Parathyroid adenoma (tissue), 2 donors: ENCODE measurements at regions not wholly inside any gene's neighbourhood (a gene's known extent, or its start where the extent isn't known, plus 50 kb on each side); places are given as distances from the start of the nearest gene placed in this dataset.

Source experiments
- H2AFZ ChIP-seq: fragments of 300-600 bp; sonication (generic); one replicate; pipeline ENCODE4 v1.7.0; 2017; ENCODE audit warnings: antibody characterized with exemption, mild to moderate bottlenecking
- H3K27ac ChIP-seq: fragments of 300-600 bp; sonication (generic); one replicate; pipeline ENCODE4 v1.7.0; 2017
- H3K27me3 ChIP-seq: fragments of 300-600 bp; sonication (generic); one replicate; pipeline ENCODE4 v1.7.0; 2017; ENCODE audit warnings: low read length; ENCODE audit not compliant: control insufficient read depth, insufficient read depth
- H3K36me3 ChIP-seq: fragments of 300-600 bp; sonication (generic); one replicate; pipeline ENCODE4 v1.7.0; 2017; ENCODE audit warnings: low read length; ENCODE audit not compliant: control insufficient read depth, insufficient read depth
- H3K4me1 ChIP-seq: fragments of 300-600 bp; sonication (generic); one replicate; pipeline ENCODE4 v1.7.0; 2017; ENCODE audit warnings: control low read depth
- H3K4me2 ChIP-seq: fragments of 300-600 bp; sonication (generic); one replicate; pipeline ENCODE4 v1.7.0; 2017; ENCODE audit warnings: low read length
- H3K4me3 ChIP-seq: fragments of 300-600 bp; sonication (generic); one replicate; pipeline ENCODE4 v1.7.0; 2017; ENCODE audit warnings: low read depth, low read length
- H3K79me2 ChIP-seq: fragments of 300-600 bp; sonication (generic); one replicate; pipeline ENCODE4 v1.7.0; 2017; ENCODE audit warnings: control low read depth
- H3K9ac ChIP-seq: fragments of 300-600 bp; sonication (generic); one replicate; pipeline ENCODE4 v1.7.0; 2017; ENCODE audit warnings: mild to moderate bottlenecking
- H3K9me3 ChIP-seq: fragments of 300-600 bp; sonication (generic); one replicate; pipeline ENCODE4 v1.7.0; 2017; ENCODE audit warnings: low read length; ENCODE audit not compliant: control insufficient read depth
- TF ChIP-seq, protein P1 (sequence below): fragments of 300-600 bp; sonication (generic); IDR thresholded peaks from one replicate; pipeline ENCODE4 v1.7.0; 2017; ENCODE audit warnings: antibody characterized with exemption, mild to moderate bottlenecking
- donor health status: primary hyperparathyroidism.

DNA sequence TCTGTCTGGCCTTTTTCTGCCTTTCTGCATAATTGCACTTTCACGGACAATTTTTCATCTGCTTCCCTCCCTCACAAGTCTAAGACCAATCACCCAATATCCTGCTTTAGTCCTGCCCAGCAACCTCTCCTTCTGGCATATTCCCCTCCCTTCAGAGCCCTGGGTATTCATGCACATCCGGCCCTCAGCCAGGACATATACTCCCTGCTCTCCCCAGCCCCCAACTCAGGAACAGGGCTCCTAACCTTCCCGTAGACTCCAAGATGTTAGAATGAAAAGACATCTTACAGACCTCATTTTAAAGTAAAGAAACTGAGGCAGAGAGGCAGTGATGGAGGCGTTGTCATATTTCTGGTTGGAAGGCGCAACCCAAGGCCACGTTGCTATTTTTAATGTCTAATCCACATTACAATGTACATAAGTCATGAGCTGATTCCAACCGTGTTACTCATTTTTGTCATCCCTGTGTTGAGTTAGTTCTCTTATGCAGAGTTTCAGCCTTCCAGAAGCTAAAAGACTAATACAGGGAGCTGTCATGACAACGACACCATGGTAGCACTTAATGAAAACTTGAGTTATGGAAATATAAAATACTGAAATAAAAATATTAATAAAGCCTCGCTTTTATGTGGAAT lies 209.2 kb downstream of the TSHZ3 start:
- no peaks in the 10 kb centered on the region for H3K79me2 ChIP-seq
- H3K9me3 ChIP-seq: no peaks in the 10 kb centered on the region
- H3K36me3 ChIP-seq: no peaks in the 10 kb centered on the region
- no peaks in the 10 kb centered on the region for H3K27me3 ChIP-seq
- no peaks in the 10 kb centered on the region for H3K4me1 ChIP-seq
- H2AFZ ChIP-seq: no peak overlapping the region
- no peak overlapping the region for H3K27ac ChIP-seq
- no peak overlapping the region for H3K4me3 ChIP-seq
- TF ChIP-seq, protein P1, sequence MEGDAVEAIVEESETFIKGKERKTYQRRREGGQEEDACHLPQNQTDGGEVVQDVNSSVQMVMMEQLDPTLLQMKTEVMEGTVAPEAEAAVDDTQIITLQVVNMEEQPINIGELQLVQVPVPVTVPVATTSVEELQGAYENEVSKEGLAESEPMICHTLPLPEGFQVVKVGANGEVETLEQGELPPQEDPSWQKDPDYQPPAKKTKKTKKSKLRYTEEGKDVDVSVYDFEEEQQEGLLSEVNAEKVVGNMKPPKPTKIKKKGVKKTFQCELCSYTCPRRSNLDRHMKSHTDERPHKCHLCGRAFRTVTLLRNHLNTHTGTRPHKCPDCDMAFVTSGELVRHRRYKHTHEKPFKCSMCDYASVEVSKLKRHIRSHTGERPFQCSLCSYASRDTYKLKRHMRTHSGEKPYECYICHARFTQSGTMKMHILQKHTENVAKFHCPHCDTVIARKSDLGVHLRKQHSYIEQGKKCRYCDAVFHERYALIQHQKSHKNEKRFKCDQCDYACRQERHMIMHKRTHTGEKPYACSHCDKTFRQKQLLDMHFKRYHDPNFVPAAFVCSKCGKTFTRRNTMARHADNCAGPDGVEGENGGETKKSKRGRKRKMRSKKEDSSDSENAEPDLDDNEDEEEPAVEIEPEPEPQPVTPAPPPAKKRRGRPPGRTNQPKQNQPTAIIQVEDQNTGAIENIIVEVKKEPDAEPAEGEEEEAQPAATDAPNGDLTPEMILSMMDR: no peak
- H3K4me2 ChIP-seq: no peak overlapping the region
- no peak overlapping the region for H3K9ac ChIP-seq

DNA sequence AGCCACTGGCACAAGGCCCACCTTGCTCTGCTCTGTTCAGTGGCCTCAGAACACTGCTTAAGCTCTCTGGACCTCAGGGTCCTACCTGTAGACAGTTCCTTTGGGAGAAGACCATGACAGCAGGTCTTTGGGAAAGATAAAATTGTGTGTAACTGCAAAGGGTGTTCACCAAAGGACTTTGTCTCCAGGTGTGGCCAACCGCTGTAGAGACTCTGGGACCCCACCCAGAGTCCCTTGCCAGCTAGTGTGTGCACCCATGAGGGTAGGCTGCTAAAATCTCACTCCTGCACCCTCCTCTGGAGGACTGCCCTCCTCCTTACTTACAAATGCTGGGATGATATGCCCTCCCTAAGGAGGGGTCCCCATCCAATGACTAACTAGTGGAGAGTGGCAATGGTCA lies 211.2 kb downstream of the TSHZ3 start:
- no peaks in the 10 kb centered on the region for H3K36me3 ChIP-seq
- TF ChIP-seq, protein P1: no peak
- no peaks in the 10 kb centered on the region for H3K79me2 ChIP-seq
- H3K27ac ChIP-seq: no peak overlapping the region
- no peak overlapping the region for H3K9ac ChIP-seq
- H3K4me1 ChIP-seq: no peaks in the 10 kb centered on the region
- H2AFZ ChIP-seq: no peak overlapping the region
- H3K4me2 ChIP-seq: no peak overlapping the region
- H3K27me3 ChIP-seq: no peaks in the 10 kb centered on the region
- H3K9me3 ChIP-seq: no peaks in the 10 kb centered on the region
- no peak overlapping the region for H3K4me3 ChIP-seq

DNA sequence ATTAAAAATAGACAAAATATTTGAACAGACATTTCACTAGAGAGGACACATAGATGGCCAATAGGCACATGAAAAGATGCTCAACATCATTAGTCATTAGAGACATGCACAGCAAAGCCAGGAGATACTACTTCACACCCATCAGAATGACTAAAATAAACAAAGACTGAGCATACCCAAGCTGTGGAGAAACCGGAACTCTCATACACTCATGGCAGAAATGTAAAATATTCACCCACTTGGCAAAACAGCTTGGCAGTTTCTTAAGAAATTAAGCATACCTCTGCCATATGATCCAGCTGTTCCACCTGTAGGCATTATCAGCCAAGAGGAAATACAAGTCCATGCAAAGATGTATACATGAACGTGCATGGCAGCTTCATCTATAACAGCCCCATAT lies 213.4 kb downstream of the TSHZ3 start:
- no peaks in the 10 kb centered on the region for H3K79me2 ChIP-seq
- TF ChIP-seq, protein P1: no peak
- H3K36me3 ChIP-seq: no peaks in the 10 kb centered on the region
- H3K9ac ChIP-seq: no peak overlapping the region
- H3K9me3 ChIP-seq: no peaks in the 10 kb centered on the region
- no peak overlapping the region for H3K4me3 ChIP-seq
- H3K27me3 ChIP-seq: no peaks in the 10 kb centered on the region
- no peak overlapping the region for H2AFZ ChIP-seq
- H3K4me2 ChIP-seq: no peak overlapping the region
- no peaks in the 10 kb centered on the region for H3K4me1 ChIP-seq
- H3K27ac ChIP-seq: no peak overlapping the region

DNA sequence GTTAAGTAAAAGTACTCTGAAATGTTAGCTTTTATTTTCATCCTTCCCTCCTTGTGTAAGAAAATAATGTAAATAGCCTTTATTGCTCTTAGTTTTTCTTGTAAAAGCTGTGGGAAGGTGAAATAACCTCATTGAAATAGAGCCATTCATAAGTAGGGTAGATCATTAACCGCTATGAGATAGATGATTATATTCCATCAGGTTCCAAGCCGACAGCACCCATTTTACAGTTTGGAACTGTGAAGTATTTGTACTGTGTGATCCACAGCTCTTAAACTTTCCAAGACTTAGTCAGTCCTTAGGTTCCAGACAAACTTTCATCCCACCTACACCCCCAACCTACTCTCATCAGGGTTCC lies 216.5 kb downstream of the TSHZ3 start:
- Histone ChIP-seq H3K27ac (no peak overlapping the region), H3K4me1 (no peaks in the 10 kb centered on the region), H3K9ac (no peak overlapping the region), H3K4me2 (no peak overlapping the region), H2AFZ (no peak overlapping the region), H3K4me3 (no peak overlapping the region), H3K27me3 (no peaks in the 10 kb centered on the region), H3K9me3 (no peaks in the 10 kb centered on the region), H3K36me3 (no peaks in the 10 kb centered on the region), H3K79me2 (no peaks in the 10 kb centered on the region)
- TF ChIP-seq, protein P1: no peak

DNA sequence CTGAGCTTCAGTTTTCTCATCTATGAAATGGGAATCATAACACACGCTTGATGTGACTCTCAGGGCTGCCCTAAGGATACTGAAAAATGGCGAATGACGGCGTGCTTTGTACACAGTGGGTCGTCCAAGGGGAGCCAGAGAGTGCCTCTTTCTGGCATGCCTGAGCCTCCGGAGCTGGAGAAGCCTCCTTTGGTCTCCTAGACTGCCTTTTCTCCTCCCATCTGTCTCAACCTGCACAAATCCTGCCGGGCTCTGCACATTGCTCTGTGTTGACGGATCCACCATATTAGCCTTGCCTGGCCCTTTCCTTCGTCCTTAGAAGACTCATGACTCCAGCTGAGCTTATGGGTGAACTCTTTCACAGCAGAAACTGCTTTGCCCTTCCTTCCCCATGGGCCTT lies 220.9 kb downstream of the TSHZ3 start:
- H3K4me1 ChIP-seq: no peaks in the 10 kb centered on the region
- H3K36me3 ChIP-seq: no peaks in the 10 kb centered on the region
- H3K27ac ChIP-seq: no peak overlapping the region
- TF ChIP-seq, protein P1: no peak
- no peaks in the 10 kb centered on the region for H3K9me3 ChIP-seq
- no peak overlapping the region for H3K4me3 ChIP-seq
- H3K27me3 ChIP-seq: no peaks in the 10 kb centered on the region
- no peak overlapping the region for H3K4me2 ChIP-seq
- H3K79me2 ChIP-seq: no peaks in the 10 kb centered on the region
- H2AFZ ChIP-seq: no peak overlapping the region
- no peak overlapping the region for H3K9ac ChIP-seq
